SK-N-SH (cell line): ENCODE measurements at regions not wholly inside any gene's neighbourhood (a gene's known extent, or its start where the extent isn't known, plus 50 kb on each side); places are given as distances from the start of the nearest gene placed in this dataset.
A peak's percentile ranks its signal among the peaks of the same experiment; 100 is the strongest.

Experiments used
- CTCF ChIA-PET: fragments of 300-600, 350-600 bp; formaldehyde crosslinking; extraction: SDS; loops from one replicate; lab custom pipeline; 2021; lab: Yijun Ruan, JAX
- POLR2A ChIA-PET: fragments of 350-600 bp; sonication (Branson Sonifier 250); formaldehyde crosslinking; extraction: SDS; loops from one replicate; lab custom pipeline; 2020; ENCODE audit warnings: antibody characterized with exemption, inconsistent platforms; lab: Yijun Ruan, JAX
- DNase-seq: peaks from one replicate; pipeline ENCODE4 v3.0.0; 2012
- H2AFZ ChIP-seq: fragments of 200-600 bp; sonication (generic); 2 replicates; pipeline ENCODE4 v1.8.1; 2016; ENCODE audit warnings: antibody characterized with exemption, mild to moderate bottlenecking, low read depth
- H3F3A ChIP-seq: fragments of 200-600 bp; sonication (generic); replicated peaks from 2 replicates; pipeline ENCODE3; 2016; ENCODE audit warnings: antibody characterized with exemption, mild to moderate bottlenecking; ENCODE audit not compliant: insufficient read depth
- H3K27ac ChIP-seq, 2 experiments: fragments of 200-500 bp in 1 of 2; fragments of 200-600 bp in 1 of 2; sonication (Bioruptor generic) in 1 of 2; sonication (generic), shearing (Covaris generic) in 1 of 2; 2 replicates each; pipeline versions ENCODE4 v1.5.1 to v1.6.1; 2014 to 2016; ENCODE audit warnings: low read depth in 2 of 2, inconsistent platforms in 1 of 2, low read length in 1 of 2, mild to moderate bottlenecking in 1 of 2, mixed read lengths in 1 of 2
- H3K27me3 ChIP-seq: fragments of 200-600 bp; sonication (generic), shearing (Covaris generic); 2 replicates; pipeline ENCODE4 v1.6.1; 2016; ENCODE audit warnings: mixed run types; ENCODE audit not compliant: insufficient read depth
- H3K36me3 ChIP-seq, 2 experiments: fragments of 200-500 bp in 1 of 2; fragments of 200-600 bp in 1 of 2; sonication (Bioruptor generic) in 1 of 2; sonication (generic) in 1 of 2; replicated peaks in 1 of 2; 2 replicates each; pipeline versions ENCODE3 to v1.5.1; 2014 to 2016; ENCODE audit warnings: low read length in 1 of 2, mild to moderate bottlenecking in 1 of 2; ENCODE audit not compliant: insufficient read depth in 2 of 2, control insufficient read depth in 1 of 2
- H3K4me1 ChIP-seq, 2 experiments: fragments of 200-500 bp in 1 of 2; fragments of 200-600 bp in 1 of 2; sonication (Bioruptor generic) in 1 of 2; sonication (generic), shearing (Covaris generic) in 1 of 2; 2 replicates each; pipeline versions ENCODE4 v1.5.1 to v1.6.1; 2014 to 2016; ENCODE audit warnings: low read depth in 1 of 2, low read length in 1 of 2, mixed run types in 1 of 2; ENCODE audit not compliant: insufficient read depth in 2 of 2, control insufficient read depth in 1 of 2
- H3K4me2 ChIP-seq: fragments of 200-600 bp; sonication (generic), shearing (Covaris generic); 2 replicates; pipeline ENCODE4 v1.6.1; 2017; ENCODE audit warnings: mixed run types
- H3K4me3 ChIP-seq, 2 experiments: fragments of 200-500 bp in 1 of 2; fragments of 200-600 bp in 1 of 2; sonication (Bioruptor generic) in 1 of 2; sonication (generic), shearing (Covaris generic) in 1 of 2; 2 replicates each; pipeline versions ENCODE4 v1.5.1 to v1.8.1; 2014 to 2016; ENCODE audit warnings: low read depth in 2 of 2, inconsistent platforms in 1 of 2, low read length in 1 of 2, mild to moderate bottlenecking in 1 of 2, mixed read lengths in 1 of 2, moderate library complexity in 1 of 2
- H3K79me2 ChIP-seq: fragments of 200-600 bp; sonication (generic); 2 replicates; pipeline ENCODE4 v1.8.1; 2017; ENCODE audit warnings: mild to moderate bottlenecking; ENCODE audit not compliant: insufficient read depth
- H3K9ac ChIP-seq: fragments of 200-600 bp; sonication (generic); 2 replicates; pipeline ENCODE4 v1.6.1; 2017; ENCODE audit warnings: mixed run types
- H3K9me2 ChIP-seq: fragments of 200-600 bp; sonication (generic); 2 replicates; pipeline ENCODE4 v1.6.1; 2017; ENCODE audit warnings: mixed run types
- H3K9me3 ChIP-seq: fragments of 200-600 bp; sonication (generic); 2 replicates; pipeline ENCODE4 v1.6.1; 2017; ENCODE audit warnings: mixed run types, mild to moderate bottlenecking, moderate library complexity
- H4K20me1 ChIP-seq: fragments of 200-600 bp; sonication (generic); 2 replicates; pipeline ENCODE4 v1.6.1; 2017; ENCODE audit warnings: mild to moderate bottlenecking, mixed run types; ENCODE audit not compliant: insufficient read depth
- CHD2 ChIP-seq: fragments of 150-350 bp; IDR thresholded peaks from 2 replicates; pipeline ENCODE4 v1.6.1; 2018; ENCODE audit warnings: low read length; ENCODE audit not compliant: partially characterized antibody
- CTCF ChIP-seq: fragments of 200-600 bp; sonication (generic); IDR thresholded peaks from 2 replicates; pipeline ENCODE4 v1.6.1; 2017; ENCODE audit warnings: antibody characterized with exemption, mild to moderate bottlenecking, moderate library complexity
- ELF1 ChIP-seq: IDR thresholded peaks from 2 replicates; pipeline ENCODE4 v1.4.0; 2012
- EZH2phosphoT487 ChIP-seq: fragments of 200-600 bp; sonication (generic); IDR thresholded peaks from 2 replicates; pipeline ENCODE4 v1.6.1; 2017; ENCODE audit warnings: low read depth, mixed run types, mild to moderate bottlenecking, antibody characterized with exemption, moderate library complexity, borderline replicate concordance
- FOXM1 ChIP-seq: IDR thresholded peaks from 2 replicates; pipeline ENCODE4 v1.4.0; 2012; ENCODE audit warnings: low read depth, mild to moderate bottlenecking
- MAX ChIP-seq: IDR thresholded peaks from 2 replicates; pipeline ENCODE4 v1.4.0; 2012; ENCODE audit warnings: low read depth
- MXI1 ChIP-seq: IDR thresholded peaks from 2 replicates; pipeline ENCODE4 v1.6.1; 2012; ENCODE audit warnings: mild to moderate bottlenecking, low read depth, low read length, improper control_type of control experiment
- NFIC ChIP-seq: IDR thresholded peaks from 2 replicates; pipeline ENCODE4 v1.4.0; 2012; ENCODE audit warnings: borderline replicate concordance
- NRF1 ChIP-seq: IDR thresholded peaks from 2 replicates; pipeline ENCODE4 v1.6.1; 2012; ENCODE audit warnings: low read depth, mild to moderate bottlenecking, low read length
- POLR2AphosphoS5 ChIP-seq: IDR thresholded peaks from 2 replicates; pipeline ENCODE4 v1.6.1; 2012; ENCODE audit warnings: low read depth, low read length
- RAD21 ChIP-seq: IDR thresholded peaks from 2 replicates; pipeline ENCODE4 v1.6.1; 2012; ENCODE audit warnings: mild to moderate bottlenecking, low read length
- RCOR1 ChIP-seq: fragments of 150-350 bp; IDR thresholded peaks from 2 replicates; pipeline ENCODE4 v1.6.1; 2017; ENCODE audit warnings: antibody characterized with exemption, low read length
- REST ChIP-seq: IDR thresholded peaks from 2 replicates; pipeline ENCODE4 v1.6.1; 2012; ENCODE audit warnings: mild to moderate bottlenecking, low read depth, low read length, moderate library complexity
- RFX5 ChIP-seq: IDR thresholded peaks from 2 replicates; pipeline ENCODE4 v1.6.1; 2012; ENCODE audit warnings: mild to moderate bottlenecking, improper control_type of control experiment, low read length
- RXRA ChIP-seq: IDR thresholded peaks from 2 replicates; pipeline ENCODE4 v1.4.0; 2012; ENCODE audit warnings: low read depth, mild to moderate bottlenecking, borderline replicate concordance
- SMC3 ChIP-seq: IDR thresholded peaks from 2 replicates; pipeline ENCODE4 v1.6.1; 2012; ENCODE audit warnings: low read depth, low read length, improper control_type of control experiment
- TEAD4 ChIP-seq: IDR thresholded peaks from 2 replicates; pipeline ENCODE4 v1.4.0; 2012; ENCODE audit warnings: mild to moderate bottlenecking, borderline replicate concordance; ENCODE audit not compliant: insufficient read depth
- YY1 ChIP-seq: IDR thresholded peaks from 2 replicates; pipeline ENCODE4 v1.4.0; 2012; ENCODE audit warnings: low read depth, mild to moderate bottlenecking
- ZBTB33 ChIP-seq: IDR thresholded peaks from 2 replicates; pipeline ENCODE4 v1.4.0; 2012; ENCODE audit warnings: low read depth, borderline replicate concordance
- WGBS: methylation state at CpG from one replicate; pipeline ENCODE4 v1.1.6; 2017; ENCODE audit warnings: low lambda C conversion rate; 5-methylcytosine and 5-hydroxymethylcytosine counted together

- Histone ChIP-seq H3K27me3 (no peaks in the 10 kb centered on the region), H3K36me3 (no peaks in the 10 kb centered on the region), H3K27ac (no peak overlapping the region), H3K9me2 (no peaks in the 10 kb centered on the region), H4K20me1 (no peaks in the 10 kb centered on the region), H3K9me3 (no peaks in the 10 kb centered on the region), H3K4me1 (peaks cover 4 to 15% of the 10 kb centered on the region in 2 experiments; a peak in 3 of 4 replicates), H3K4me3 (no peak overlapping the region), H3K9ac (no peak overlapping the region)
- no peak for DNase-seq
- 100% methylated on average over 1 of the region's 1 CpG for WGBS
- POLR2A ChIA-PET: no interaction called here
- TF ChIP-seq RFX5: no peak
- TF ChIP-seq RXRA: no peak
- no peak for TF ChIP-seq MAX
- no peak for TF ChIP-seq REST
- no peak for TF ChIP-seq ZBTB33
- no peak for TF ChIP-seq YY1
- TF ChIP-seq NRF1: no peak
- TF ChIP-seq, all 33 proteins: peak for 0
- CTCF ChIA-PET: interaction anchor here (0.8 to 1.1 kb wide), 2 partner anchors 534 to 537 kb away, joined by 3 to 4 read pairs; no protein-coding TSS in a partner anchor
- H3F3A ChIP-seq: no peaks in the 10 kb centered on the region
- H2AFZ ChIP-seq: 0 out of 2 replicates have a peak overlapping the region, but pooled peaks have one; percentile 25
- H3K79me2 ChIP-seq: no peaks in the 10 kb centered on the region
- no peak overlapping the region for H3K4me2 ChIP-seq
These were observed 324.4 kb downstream of the NDFIP2 start for GRCh38 chr13:79805317-79805716.

GRCh38 chr13:79803989-79804388, 323.0 kb downstream of the NDFIP2 start:
- Histone ChIP-seq H2AFZ (no peak overlapping the region), H4K20me1 (no peaks in the 10 kb centered on the region), H3K36me3 (no peaks in the 10 kb centered on the region), H3K4me3 (no peak overlapping the region), H3F3A (no peaks in the 10 kb centered on the region), H3K4me2 (no peak overlapping the region), H3K9ac (no peak overlapping the region), H3K4me1 (peaks cover 11 to 22% of the 10 kb centered on the region in 2 experiments; a peak in 3 of 4 replicates), H3K9me2 (no peaks in the 10 kb centered on the region), H3K27me3 (no peaks in the 10 kb centered on the region), H3K9me3 (no peaks in the 10 kb centered on the region), H3K79me2 (no peaks in the 10 kb centered on the region), H3K27ac (peak overlapping the region in 1 of 2 experiments; percentile 48; a peak in 2 of 4 replicates)
- ChIA-PET POLR2A (no interaction called here), CTCF (interaction anchor here (0.6 kb wide), 1 partner anchor 379 kb away, joined by 4 read pairs; no protein-coding TSS in a partner anchor)
- DNase-seq: no peak
- 93% methylated on average over 4 of the region's 4 CpGs for WGBS
- no peak for TF ChIP-seq CTCF
- no peak for TF ChIP-seq SMC3
- TF ChIP-seq EZH2phosphoT487: no peak
- TF ChIP-seq FOXM1: no peak
- no peak for TF ChIP-seq CHD2
- TF ChIP-seq POLR2AphosphoS5: no peak
- no peak for TF ChIP-seq TEAD4
- TF ChIP-seq MXI1: no peak
- TF ChIP-seq ELF1: no peak
- no peak for TF ChIP-seq RCOR1
- no peak for TF ChIP-seq NFIC
- TF ChIP-seq RAD21: no peak
